ENCODE measurements at regions not wholly inside any gene's neighbourhood (a gene's known extent, or its start where the extent isn't known, plus 50 kb on each side); places are given as distances from the start of the nearest gene placed in this dataset.

GRCh38 chr10:61138708-61139591 lies 195.0 kb upstream of the RHOBTB1 start:
- H3K27ac ChIP-seq (ENCODE audit: low read length) = no peak overlapping the region

GRCh38 chr10:61136139-61136538 lies 192.2 kb upstream of the RHOBTB1 start:
- H3K9ac ChIP-seq (ENCODE audit: low read depth, low read length) = no peak overlapping the region
- H3K36me3 ChIP-seq (ENCODE audit: insufficient read depth, low read depth, low read length) = no peaks in the 10 kb centered on the region
- no peaks in the 10 kb centered on the region for H3K27me3 ChIP-seq (ENCODE audit: insufficient read depth, low read length)
- no peak overlapping the region for H3K4me3 ChIP-seq (ENCODE audit: low read length)
- peaks cover 27% of the 10 kb centered on the region for H3K4me1 ChIP-seq (ENCODE audit: insufficient read depth, low read length)
- no peak overlapping the region for H3K27ac ChIP-seq (ENCODE audit: low read length)
- H3K9me3 ChIP-seq (ENCODE audit: insufficient read depth, low read depth, low read length) = peaks cover 5% of the 10 kb centered on the region; the same call in 1 of the 2 replicates

More at GRCh38 chr10:61138708-61139591, 195.0 kb upstream of the RHOBTB1 start:
- no peaks in the 10 kb centered on the region for H3K36me3 ChIP-seq (ENCODE audit: insufficient read depth, low read depth, low read length)
- H3K4me1 ChIP-seq (ENCODE audit: insufficient read depth, low read length) = peaks cover 27% of the 10 kb centered on the region
- H3K9me3 ChIP-seq (ENCODE audit: insufficient read depth, low read depth, low read length) = peaks cover 1% of the 10 kb centered on the region; the same call in 1 of the 2 replicates
- H3K27me3 ChIP-seq (ENCODE audit: insufficient read depth, low read length) = no peaks in the 10 kb centered on the region
- no peak overlapping the region for H3K9ac ChIP-seq (ENCODE audit: low read depth, low read length)
- no peak overlapping the region for H3K4me3 ChIP-seq (ENCODE audit: low read length)

DNA sequence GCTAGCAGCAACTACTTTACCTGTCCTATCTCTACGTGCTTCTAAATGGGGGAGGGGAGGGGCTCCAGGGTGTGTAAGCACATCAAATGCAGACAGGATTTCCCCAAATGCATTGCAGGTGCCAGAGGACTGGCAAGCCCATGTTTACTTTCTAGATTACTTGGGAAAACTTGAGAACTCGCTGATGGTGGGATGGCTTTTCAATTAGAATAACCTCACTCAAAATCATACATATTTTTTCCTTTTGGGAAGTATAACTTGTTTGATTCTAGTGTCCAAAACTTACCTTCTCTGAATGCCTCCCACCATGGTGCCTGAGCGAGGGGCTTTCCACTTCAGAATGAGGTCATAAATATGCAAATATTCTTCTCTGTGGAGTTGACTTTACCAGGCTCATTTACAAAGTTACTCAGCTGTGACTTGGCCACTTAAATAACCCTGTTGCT lies 191.3 kb upstream of the RHOBTB1 start:
- no peaks in the 10 kb centered on the region for H3K27me3 ChIP-seq (ENCODE audit: insufficient read depth, low read length)
- no peak overlapping the region for H3K27ac ChIP-seq (ENCODE audit: low read length)
- H3K9me3 ChIP-seq (ENCODE audit: insufficient read depth, low read depth, low read length) = peaks cover 5% of the 10 kb centered on the region; the same call in 1 of the 2 replicates
- no peaks in the 10 kb centered on the region for H3K36me3 ChIP-seq (ENCODE audit: insufficient read depth, low read depth, low read length)
- no peak overlapping the region for H3K4me3 ChIP-seq (ENCODE audit: low read length)
- H3K4me1 ChIP-seq (ENCODE audit: insufficient read depth, low read length) = peaks cover 27% of the 10 kb centered on the region
- no peak overlapping the region for H3K9ac ChIP-seq (ENCODE audit: low read depth, low read length)

- no peaks in the 10 kb centered on the region for H3K36me3 ChIP-seq (ENCODE audit: insufficient read depth, low read depth, low read length)
- H3K4me3 ChIP-seq (ENCODE audit: low read length) = no peak overlapping the region
- no peaks in the 10 kb centered on the region for H3K27me3 ChIP-seq (ENCODE audit: insufficient read depth, low read length)
- H3K9me3 ChIP-seq (ENCODE audit: insufficient read depth, low read depth, low read length) = peaks cover 5% of the 10 kb centered on the region; the same call in 1 of the 2 replicates
- H3K9ac ChIP-seq (ENCODE audit: low read depth, low read length) = no peak overlapping the region
- peaks cover 4% of the 10 kb centered on the region; the same call in 1 of the 2 replicates for H3K4me1 ChIP-seq (ENCODE audit: insufficient read depth, low read length)
- H3K27ac ChIP-seq (ENCODE audit: low read length) = no peak overlapping the region
These were observed 186.4 kb upstream of the RHOBTB1 start for GRCh38 chr10:61130366-61130765.

- Histone ChIP-seq H3K9me3 (ENCODE audit: insufficient read depth, low read depth, low read length) (no peaks in the 10 kb centered on the region), H3K27me3 (ENCODE audit: insufficient read depth, low read length) (no peaks in the 10 kb centered on the region), H3K4me1 (ENCODE audit: insufficient read depth, low read length) (no peaks in the 10 kb centered on the region), H3K4me3 (ENCODE audit: low read length) (no peak overlapping the region), H3K27ac (ENCODE audit: low read length) (no peak overlapping the region), H3K36me3 (ENCODE audit: insufficient read depth, low read depth, low read length) (no peaks in the 10 kb centered on the region), H3K9ac (ENCODE audit: low read depth, low read length) (no peak overlapping the region)
These were observed 184.2 kb upstream of the RHOBTB1 start for GRCh38 chr10:61128196-61128595.

DNA sequence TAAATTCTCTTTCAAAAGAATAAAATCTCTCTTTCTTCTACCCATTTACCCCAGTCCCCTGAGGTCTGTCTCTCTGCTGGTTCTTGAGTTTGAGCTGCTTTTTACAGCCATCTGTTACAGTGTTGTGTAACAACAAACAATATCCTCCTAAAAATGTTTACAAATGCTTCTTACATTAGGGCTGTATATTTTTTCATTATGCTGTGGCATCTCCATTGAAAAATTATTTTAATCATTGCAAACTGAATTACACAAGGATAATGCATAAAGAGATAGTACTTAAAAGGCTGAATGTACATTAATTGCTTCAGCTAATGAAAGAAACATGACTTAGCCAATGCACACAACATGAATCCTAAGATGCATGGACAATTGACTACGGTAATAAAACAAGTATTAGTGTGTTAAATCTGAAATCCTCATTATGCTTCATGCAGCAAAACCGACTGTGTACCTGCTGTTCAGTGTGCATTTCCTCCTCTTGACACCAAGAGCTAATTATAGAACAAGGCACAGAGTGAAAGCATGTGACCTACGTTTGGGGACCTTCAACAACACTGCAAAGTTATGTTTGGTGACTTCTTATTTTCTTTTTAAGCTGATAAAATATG lies 181.7 kb upstream of the RHOBTB1 start:
- Histone ChIP-seq H3K27ac (ENCODE audit: low read length) (no peak overlapping the region), H3K27me3 (ENCODE audit: insufficient read depth, low read length) (no peaks in the 10 kb centered on the region), H3K4me3 (ENCODE audit: low read length) (no peak overlapping the region), H3K36me3 (ENCODE audit: insufficient read depth, low read depth, low read length) (no peaks in the 10 kb centered on the region), H3K4me1 (ENCODE audit: insufficient read depth, low read length) (no peaks in the 10 kb centered on the region), H3K9me3 (ENCODE audit: insufficient read depth, low read depth, low read length) (no peaks in the 10 kb centered on the region), H3K9ac (ENCODE audit: low read depth, low read length) (no peak overlapping the region)

DNA sequence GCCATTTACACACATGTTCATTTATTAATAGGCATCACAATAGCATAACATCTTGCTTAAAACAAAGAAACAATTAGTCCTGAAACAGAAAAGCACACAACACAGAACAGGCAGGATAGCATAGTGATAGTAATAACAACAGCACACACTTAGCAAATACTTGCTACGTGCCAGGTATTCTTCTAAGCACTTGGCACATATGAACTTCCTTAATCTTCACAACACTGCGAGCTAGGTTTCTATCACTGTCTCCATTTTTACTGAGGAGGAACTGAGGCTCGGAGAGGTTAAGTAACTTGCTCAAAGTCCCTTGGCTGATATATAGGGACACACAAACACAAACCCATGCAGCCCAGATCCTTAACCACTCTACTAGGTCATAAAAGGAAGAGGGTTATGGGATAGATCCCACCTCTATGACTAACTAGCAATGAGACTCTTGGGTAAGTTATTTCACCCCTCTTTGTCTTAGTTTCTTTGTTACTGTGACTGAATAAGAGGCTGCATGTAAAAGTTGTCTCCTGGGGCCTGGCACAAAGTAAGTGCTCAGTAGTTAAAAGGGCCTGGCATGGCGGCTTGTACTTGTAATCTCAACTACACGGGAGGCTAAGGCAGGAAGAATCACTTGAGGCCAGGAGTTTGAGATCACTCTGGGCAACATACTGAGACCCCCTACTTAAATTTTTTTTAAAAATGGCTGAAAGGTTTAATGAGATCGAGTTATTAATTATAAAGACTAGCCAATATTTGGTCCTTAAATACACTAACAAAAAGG lies 181.0 kb upstream of the RHOBTB1 start:
- H3K4me1 ChIP-seq (ENCODE audit: insufficient read depth, low read length) = no peaks in the 10 kb centered on the region
- no peak overlapping the region for H3K4me3 ChIP-seq (ENCODE audit: low read length)
- H3K9ac ChIP-seq (ENCODE audit: low read depth, low read length) = no peak overlapping the region
- H3K36me3 ChIP-seq (ENCODE audit: insufficient read depth, low read depth, low read length) = no peaks in the 10 kb centered on the region
- H3K9me3 ChIP-seq (ENCODE audit: insufficient read depth, low read depth, low read length) = no peaks in the 10 kb centered on the region
- H3K27me3 ChIP-seq (ENCODE audit: insufficient read depth, low read length) = no peaks in the 10 kb centered on the region
- no peak overlapping the region for H3K27ac ChIP-seq (ENCODE audit: low read length)

GRCh38 chr10:61120805-61121204 lies 176.8 kb upstream of the RHOBTB1 start:
- Histone ChIP-seq H3K27ac (ENCODE audit: low read length) (no peak overlapping the region), H3K4me3 (ENCODE audit: low read length) (no peak overlapping the region), H3K9me3 (ENCODE audit: insufficient read depth, low read depth, low read length) (no peaks in the 10 kb centered on the region), H3K9ac (ENCODE audit: low read depth, low read length) (no peak overlapping the region), H3K4me1 (ENCODE audit: insufficient read depth, low read length) (no peaks in the 10 kb centered on the region), H3K36me3 (ENCODE audit: insufficient read depth, low read depth, low read length) (no peaks in the 10 kb centered on the region), H3K27me3 (ENCODE audit: insufficient read depth, low read length) (no peaks in the 10 kb centered on the region)

GRCh38 chr10:61119573-61119972 lies 175.6 kb upstream of the RHOBTB1 start:
- Histone ChIP-seq H3K36me3 (ENCODE audit: insufficient read depth, low read depth, low read length) (no peaks in the 10 kb centered on the region), H3K9ac (ENCODE audit: low read depth, low read length) (no peak overlapping the region), H3K4me1 (ENCODE audit: insufficient read depth, low read length) (no peaks in the 10 kb centered on the region), H3K27ac (ENCODE audit: low read length) (no peak overlapping the region), H3K9me3 (ENCODE audit: insufficient read depth, low read depth, low read length) (no peaks in the 10 kb centered on the region), H3K27me3 (ENCODE audit: insufficient read depth, low read length) (no peaks in the 10 kb centered on the region), H3K4me3 (ENCODE audit: low read length) (no peak overlapping the region)

DNA sequence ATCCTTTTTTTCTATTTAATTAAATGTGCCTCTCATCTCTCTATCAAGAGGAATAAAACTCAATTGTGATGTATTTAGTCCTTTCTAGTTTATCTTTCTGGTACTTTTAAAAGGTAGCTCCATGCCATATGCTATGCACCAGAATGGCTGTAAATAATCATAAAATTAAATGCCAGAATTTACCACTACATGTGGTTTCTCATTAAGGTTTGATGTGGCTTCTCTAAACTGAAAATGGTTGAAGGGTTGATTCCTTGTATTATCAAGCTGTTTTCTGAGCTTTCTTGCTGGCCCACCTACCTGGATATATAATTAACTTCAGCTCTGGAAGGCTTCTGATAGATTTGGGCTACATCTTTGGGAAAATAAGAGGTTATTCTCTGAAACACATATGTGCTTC lies 171.9 kb upstream of the RHOBTB1 start:
- H3K9me3 ChIP-seq (ENCODE audit: insufficient read depth, low read depth, low read length) = no peaks in the 10 kb centered on the region
- no peak overlapping the region for H3K4me3 ChIP-seq (ENCODE audit: low read length)
- H3K27me3 ChIP-seq (ENCODE audit: insufficient read depth, low read length) = no peaks in the 10 kb centered on the region
- H3K36me3 ChIP-seq (ENCODE audit: insufficient read depth, low read depth, low read length) = no peaks in the 10 kb centered on the region
- no peak overlapping the region for H3K27ac ChIP-seq (ENCODE audit: low read length)
- H3K4me1 ChIP-seq (ENCODE audit: insufficient read depth, low read length) = no peaks in the 10 kb centered on the region
- H3K9ac ChIP-seq (ENCODE audit: low read depth, low read length) = no peak overlapping the region

GRCh38 chr10:61112771-61113170 lies 168.8 kb upstream of the RHOBTB1 start:
- H3K9ac ChIP-seq (ENCODE audit: low read depth, low read length) = no peak overlapping the region
- no peaks in the 10 kb centered on the region for H3K36me3 ChIP-seq (ENCODE audit: insufficient read depth, low read depth, low read length)
- H3K9me3 ChIP-seq (ENCODE audit: insufficient read depth, low read depth, low read length) = no peaks in the 10 kb centered on the region
- H3K4me3 ChIP-seq (ENCODE audit: low read length) = no peak overlapping the region
- no peak overlapping the region for H3K27ac ChIP-seq (ENCODE audit: low read length)
- no peaks in the 10 kb centered on the region for H3K27me3 ChIP-seq (ENCODE audit: insufficient read depth, low read length)
- no peaks in the 10 kb centered on the region for H3K4me1 ChIP-seq (ENCODE audit: insufficient read depth, low read length)

Measured in iPS-20b (cell line).